ENCODE measurements at regions not wholly inside any gene's neighbourhood (a gene's known extent, or its start where the extent isn't known, plus 50 kb on each side); places are given as distances from the start of the nearest gene placed in this dataset.
A peak's percentile ranks its signal among the peaks of the same experiment; 100 is the strongest.
"Not testable (repeated sequence)": the region's sequence is repeated elsewhere in the genome, so short reads cannot be mapped to it uniquely, and the experiment has no call there.

DNA sequence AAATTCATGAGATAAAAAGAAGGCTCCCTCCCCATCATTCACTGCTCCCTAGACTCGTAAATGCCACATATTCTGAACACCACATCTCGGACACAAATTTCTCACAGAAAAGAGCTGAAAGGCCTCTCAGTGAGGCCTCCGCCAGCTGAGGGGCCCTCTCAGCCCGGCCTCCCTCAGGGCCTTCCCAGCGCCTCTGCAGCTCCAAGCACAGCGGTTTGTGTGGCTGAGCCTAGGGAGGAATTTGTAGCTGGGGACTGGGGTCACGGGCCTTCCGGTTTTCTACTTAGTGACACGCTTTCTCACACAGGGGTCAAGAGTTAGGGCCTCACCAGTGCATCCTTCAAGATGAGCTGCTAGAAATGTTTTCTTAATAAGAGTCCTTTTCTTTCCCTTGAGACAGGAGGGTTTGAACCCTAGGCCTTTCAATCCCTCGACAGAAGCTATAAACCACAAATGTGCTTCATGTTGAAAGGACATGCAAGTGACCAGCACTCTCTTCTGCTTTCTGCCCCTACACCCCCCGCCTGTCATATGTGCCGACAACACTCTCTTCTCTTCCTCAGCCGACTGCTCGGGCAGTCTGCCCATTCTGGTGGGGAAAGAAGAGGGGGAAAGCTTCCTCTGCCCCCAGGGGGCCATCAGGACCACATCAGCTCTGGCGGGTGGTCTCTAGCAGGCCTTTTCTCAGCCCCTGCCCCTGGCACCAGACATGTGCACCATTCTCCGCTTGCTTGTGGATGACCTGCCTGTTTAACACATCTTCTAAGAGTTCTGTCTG is 104.9 kb downstream of the CHIC2 start:
- no peak for DNase-seq

DNA sequence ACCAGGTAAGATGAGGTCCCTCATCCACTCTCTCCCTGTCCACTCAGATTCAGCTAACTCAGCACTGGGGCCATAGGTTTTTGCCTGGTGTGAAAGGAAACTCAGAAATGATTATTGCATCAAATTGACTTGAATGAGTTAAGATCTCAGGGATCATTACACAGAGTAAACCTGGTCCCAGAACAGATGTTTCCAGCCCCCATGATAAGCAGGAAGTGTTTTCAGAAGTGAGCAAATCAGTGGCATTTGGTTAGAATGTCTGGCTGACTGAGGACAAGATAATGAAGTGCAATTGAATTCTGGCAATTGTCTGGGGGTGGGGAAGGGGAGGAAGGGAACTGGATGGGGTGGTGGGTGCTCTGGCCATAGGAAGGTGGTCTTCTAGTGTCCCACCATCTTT is 108.0 kb downstream of the CHIC2 start:
- DNase-seq, result no peak

DNA sequence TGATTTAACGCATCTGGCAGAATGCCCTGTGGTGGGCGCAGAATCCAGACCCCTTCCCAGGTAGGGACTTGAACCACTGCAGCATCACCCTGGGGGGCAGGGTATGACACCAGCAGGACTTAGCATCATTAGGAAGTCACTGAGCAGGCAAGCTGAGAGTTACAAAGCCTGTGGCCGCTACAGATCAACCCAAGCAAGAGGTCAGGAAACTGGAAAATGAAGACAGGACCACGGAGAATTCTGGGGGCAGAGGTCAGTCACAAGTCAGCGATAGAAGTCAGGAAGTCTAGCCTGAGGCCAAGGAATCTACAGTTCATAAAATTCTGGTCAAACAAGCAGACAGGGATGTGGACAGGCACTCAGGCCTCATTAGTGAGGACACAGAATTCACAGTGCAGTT is 108.4 kb downstream of the CHIC2 start:
- DNase-seq, result no peak

DNA sequence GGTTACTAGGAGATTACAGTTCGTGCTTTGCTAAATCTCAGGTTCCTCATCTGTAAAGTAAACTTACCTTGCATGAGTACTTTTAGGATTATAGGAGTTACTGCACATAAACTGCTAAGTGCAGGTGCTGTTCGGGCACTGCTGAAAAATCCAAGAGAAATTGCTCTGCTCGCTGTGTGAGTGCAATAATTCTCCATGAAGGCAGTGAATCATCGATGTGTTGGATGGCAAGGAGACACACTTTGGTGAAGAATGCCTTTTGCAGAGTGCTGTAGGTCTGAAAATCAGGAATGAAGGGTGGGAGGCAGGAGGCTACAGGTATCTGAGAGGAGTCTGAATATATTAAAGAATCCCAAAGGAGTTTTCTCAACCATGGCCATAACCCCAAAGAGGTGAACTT is 113.0 kb downstream of the CHIC2 start:
- no peak for DNase-seq

DNA sequence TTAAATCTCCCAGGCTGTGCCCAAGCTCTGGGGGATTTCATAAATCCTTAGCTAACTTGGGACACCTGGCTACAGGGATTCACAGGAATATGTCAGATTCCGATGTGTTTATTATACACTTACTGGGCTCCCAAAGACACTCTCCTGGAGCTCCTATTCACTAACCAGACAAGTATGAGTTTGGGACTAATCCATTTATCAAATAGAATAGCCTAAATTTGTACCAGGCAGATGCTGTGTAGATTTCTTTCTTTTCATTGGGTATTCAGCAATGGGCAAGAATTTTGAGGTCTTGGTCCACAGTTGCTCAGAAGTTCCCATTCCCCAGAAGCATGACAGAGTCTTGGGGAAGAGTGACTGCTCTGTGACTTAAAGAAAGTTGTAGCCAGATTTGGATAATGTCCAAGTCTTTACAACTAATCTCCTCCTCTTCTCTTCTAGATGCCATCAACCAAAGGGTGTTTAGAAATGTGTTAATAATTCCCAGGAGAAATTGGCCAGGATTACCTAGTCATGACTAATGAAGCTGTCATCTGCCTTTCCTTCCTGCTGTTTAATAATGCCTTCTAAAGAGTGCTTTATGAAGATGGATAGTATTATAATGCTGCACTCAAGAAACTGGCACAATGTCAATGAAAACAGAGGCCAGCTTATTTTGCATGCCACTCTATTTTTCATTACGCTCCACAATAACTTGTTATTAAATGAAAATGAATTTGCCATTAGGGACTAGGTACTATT is 120.9 kb downstream of the CHIC2 start:
- no peak for DNase-seq

DNA sequence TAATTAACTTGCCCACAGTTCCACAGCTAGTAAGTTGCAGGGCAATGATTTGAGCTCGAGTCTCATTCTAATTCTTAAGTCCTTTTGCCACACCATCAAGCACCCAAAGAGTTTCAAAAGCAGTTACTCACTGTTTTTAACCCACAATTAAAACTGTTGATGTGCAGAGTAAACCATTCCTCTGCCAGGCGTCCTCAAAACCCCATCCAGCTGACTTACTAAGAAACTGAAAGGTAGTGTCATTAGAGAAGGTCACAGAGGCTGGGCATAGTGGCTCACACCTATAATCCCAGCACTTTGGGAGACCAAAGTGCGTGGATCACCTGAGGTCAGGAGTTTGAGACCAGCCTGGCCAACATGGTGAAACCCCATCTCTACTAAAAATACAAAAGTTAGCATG is 121.7 kb downstream of the CHIC2 start:
- DNase-seq, result no peak

DNA sequence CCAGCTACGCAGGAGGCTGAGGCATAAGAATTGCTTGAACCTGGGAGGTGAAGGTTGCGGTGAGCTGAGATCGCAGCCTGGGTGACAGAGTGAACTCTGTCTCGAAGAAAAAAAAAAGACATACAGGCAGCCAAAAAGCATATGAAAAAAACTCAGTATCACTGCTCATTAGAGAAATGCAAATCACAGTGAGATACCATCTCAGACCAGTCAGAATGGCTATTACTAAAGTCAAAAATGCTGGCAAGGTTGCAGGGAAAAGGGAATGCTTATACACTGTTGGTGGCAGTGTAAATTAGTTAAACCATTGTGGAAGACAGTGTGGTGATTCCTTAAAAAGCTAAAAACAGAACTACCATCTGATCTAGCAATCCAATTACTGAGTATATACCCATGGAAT is 123.1 kb downstream of the CHIC2 start:
- DNase-seq, result no peak

DNA sequence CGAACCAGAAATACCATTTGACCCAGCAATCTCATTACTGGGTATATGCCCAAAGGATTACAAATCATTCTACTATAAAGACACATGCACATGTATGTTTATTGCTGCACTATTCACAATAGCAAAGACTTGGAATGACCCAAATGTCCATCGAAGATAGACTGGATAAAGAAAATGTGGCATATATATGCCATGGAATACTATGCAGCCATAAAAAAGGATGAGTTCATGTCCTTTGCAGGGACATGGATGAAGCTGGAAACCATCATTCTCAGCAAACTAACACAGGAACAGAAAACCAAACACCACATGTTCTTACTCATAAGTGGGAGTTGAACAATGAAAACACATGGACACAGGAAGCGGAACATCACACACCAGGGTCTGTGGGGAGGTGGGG is 124.5 kb downstream of the CHIC2 start:
- not testable (repeated sequence) for DNase-seq

DNA sequence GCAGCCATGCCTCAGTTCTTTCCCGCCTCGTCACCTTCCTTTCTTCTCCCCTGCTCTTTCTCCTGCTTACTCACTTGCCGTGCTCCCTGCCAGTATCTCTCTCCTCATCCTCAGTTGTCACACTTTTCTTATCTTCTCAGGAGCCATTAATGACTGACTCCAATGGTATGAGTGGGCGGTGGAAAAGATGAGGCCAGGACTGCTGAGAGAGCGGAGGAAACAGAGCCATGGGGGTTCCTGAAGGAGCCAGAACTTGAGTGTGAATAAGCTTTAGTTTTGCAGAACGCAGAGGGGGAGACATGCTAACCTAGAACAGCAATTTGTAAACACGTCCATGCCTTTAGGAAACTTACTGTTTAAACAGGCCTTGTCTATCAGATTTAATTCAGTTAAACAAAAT is 126.5 kb downstream of the CHIC2 start:
- no peak for DNase-seq

DNA sequence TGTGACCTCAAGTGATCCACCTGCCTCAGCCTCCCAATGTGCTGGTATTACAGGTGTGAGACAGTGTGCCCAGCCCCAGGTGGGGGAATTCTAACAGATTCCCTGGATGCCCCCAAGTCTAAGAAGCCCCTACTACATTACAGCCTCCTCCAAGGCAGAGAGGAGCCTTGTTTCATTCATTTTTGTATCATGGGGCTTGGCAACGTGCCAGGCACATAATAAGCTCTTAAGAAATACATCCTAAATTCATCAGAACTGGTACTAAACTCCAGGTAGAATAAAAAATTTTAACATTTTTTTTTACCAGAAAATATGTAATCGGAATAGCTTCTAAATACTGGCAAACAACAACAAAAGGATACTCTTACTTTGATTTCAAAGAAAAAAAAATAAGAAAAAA is 127.1 kb downstream of the CHIC2 start:
- DNase-seq, result no peak

DNA sequence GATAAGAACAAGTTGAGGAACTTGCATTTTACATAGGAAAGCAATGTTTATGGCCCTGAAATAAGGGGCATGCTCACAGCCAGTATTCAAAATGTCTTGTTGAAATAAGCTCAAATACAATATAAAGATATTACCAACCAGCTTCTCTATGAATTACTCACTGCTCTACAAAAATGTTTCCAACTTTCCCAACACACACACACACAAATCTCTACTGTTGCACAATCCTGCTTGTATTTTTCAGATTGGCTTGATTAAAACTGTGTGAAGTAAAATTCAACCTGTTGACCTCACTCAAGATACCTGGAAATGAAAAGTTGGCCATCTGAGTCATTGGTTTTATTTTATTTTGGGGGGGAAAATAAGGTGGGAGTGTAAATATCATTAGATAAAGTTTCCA is 128.6 kb downstream of the CHIC2 start:
- DNase-seq, result no peak

DNA sequence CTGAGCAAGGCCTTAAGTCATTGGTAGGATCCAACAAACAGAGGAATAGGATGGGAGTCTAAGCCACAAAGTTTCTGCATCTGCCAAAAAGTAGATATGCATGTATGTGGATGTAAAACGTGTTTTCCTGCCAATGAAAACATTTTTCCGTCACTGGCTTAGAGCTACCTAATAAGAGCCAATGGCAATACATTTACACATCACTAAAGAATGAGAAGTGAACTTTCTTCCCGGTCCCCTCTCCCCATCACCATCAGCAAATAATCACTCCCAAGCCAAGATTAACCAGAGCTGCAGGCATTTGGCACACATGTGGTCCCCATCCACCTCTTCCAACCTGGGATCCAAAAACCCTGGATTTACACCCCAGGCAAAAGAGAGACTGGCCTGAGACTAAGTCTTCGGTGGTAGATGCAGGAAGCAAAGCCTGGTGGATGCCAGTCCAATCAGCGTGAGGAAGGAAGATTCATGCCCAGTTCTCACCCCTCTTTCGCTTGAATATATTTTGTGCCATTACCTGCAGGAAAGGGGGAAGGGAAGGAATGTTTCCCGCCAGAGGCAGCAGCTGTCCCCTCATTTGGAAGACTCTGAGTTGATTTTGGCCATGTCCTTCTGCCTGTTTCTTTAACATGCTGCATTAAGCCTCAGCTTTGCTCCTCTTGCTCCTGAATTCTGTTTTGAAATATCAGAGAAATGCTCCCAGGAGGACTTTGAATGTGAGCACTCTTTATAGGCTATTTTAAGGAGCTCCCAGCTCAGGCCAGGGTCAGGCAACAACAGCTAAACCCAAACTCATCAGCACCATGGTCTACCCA is 131.4 kb downstream of the CHIC2 start:
- no peak for DNase-seq

DNA sequence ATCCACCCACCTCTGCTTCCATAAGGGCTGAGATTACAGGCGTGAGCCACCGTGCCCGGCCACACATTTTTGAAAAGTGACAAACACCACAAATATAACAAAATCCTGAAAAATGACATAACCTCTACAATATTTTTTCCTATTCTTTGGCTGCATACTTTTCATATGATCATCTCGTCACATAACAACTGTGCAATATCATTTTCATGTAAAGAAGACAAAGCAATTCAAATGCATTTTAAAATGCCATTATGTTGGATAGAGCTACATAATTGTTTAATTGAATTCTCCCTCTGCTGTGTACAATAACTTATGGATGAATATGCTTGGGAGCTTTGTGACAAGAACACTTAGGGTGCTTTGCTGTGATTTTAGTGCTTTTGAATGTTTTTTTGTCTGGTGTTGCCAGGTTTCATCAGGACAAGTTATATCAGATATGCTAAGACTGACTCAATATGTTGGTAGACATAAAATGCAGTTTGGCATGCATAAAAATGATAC is 132.9 kb downstream of the CHIC2 start:
- DNase-seq, result no peak

DNA sequence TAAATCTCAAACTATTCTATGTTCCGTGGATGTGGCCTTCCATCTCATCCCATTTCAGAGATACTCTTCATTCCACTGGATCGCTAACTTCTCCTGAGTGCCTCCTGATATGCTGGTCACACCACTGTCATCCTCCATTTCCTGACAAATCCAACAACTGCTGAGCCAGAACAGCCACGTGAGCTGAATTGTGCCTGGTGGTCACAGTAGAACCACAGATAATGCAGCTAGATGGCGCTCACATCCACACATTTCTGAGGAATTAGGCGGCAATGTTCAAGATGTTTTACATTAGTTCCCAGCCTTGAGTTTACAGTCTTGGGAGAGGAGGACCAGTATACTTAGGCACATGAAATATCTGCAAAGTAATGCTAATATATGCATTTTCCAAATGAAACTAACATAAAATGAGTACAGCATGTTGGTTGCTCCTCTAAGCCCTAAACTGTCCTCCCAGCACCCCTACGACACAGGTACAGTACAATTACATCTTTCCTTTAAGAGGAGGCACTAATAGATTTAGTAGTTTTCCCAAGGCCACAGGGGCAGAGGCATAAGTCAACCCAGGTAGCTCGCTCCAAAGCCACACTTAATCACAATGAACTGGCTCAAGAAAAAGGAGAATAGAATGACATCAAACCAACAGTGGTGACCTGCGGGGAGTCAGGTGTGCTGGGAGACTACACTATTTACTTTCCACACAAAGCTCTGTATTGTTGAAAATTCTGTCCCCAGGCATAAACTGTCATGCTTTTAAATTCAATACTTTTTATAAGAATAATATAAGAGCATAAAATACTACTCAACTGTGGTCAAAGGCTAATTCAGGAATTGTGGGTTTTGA is 134.2 kb downstream of the CHIC2 start:
- DNase-seq, result peak; percentile 65

DNA sequence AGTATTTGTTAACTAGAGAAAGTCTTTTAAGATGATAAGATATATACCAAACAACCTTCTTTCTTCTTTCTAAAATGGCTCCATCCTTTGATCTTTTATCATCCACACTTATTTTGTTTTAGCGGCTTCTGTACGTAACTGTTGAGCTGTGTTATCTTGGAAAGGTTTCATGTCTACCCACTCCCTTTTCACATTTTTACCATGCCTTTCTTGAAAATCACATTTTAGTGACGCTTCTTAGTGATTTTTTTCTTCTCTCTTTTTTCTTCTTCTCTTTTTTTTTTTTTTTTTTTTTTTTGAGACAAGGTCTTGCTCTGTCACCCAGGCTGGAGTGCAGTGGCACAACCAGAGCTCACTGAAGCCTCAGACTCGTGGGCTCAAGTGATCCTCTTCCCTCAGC is 135.1 kb downstream of the CHIC2 start:
- no peak for DNase-seq

DNA sequence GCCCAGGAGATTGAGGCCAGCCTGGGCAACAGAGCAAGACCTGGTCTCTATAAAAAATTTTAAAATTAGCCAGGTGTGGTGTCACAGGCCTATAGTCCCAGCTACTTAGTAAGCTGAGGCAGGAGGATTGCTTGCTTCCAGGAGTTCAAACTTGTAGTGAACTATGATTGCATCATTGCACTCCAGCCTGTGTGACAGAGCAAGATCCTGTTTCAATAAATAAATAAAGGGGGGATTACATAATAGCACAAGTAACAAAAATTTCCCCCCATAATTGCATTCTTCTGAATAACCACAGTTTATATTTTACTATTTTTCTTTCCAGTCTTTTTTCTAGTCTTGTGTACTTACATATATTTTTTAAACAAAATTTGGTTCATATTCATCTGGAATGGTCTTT is 135.6 kb downstream of the CHIC2 start:
- DNase-seq, result no peak

DNA sequence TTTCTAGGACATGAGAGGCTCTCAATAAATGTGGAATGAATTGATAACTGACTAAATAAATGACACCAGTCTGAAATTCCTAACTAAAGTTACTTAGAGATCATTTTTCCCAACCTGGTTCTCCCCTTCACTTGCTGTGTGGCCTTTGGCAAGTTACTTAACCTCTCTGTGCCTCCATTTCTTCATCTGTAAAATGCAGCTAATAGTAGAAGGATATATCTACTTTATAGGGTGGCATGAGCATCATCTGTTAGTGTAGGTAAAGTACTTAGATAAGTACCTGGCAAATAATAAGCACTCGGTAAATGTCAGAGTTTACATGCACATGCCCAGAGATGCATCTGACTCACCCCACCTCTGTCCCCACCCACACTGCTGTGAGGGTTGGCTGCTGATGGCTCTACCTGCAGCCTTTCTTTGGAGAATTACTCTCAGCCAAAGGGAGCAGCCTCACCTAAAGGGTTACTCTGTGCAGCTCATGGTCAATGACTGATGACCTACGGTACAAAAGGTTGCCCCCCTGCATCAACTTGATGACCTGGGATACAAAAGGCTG is 139.3 kb downstream of the CHIC2 start:
- no peak for DNase-seq

DNA sequence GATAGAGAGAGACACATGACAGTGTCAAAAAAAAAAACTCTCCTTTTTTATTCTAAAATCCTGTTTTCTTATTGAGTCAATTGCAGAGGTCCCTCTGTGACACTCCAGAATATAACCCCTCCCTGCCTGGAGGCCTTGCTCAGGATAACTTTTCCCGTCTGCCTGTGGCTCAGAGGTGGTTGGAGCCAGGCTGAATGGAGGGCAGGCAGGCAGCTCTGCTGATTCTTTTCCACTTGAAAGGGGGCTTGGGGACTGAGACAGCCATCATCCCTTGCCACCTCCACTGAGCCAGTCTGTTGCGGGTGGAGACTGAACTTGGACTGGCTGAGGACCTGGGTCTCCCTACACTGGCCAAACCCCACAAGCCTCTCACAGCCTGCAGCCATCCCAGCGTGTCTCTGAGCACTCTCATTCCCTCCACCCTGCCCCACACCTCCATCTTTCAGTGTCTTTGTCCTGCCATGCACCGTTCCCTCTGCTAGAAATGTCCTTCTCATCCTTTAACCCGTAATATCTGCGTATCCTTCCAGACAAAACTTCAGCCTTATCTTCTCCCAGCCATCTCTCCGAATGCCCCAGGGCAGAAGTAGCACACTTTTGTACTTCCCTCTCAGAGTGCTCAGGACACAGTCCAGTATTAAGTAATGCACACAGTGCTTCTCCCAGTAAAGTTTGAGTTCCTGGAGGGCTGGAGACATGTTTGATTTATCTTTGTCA is 139.9 kb downstream of the CHIC2 start:
- no peak for DNase-seq

DNA sequence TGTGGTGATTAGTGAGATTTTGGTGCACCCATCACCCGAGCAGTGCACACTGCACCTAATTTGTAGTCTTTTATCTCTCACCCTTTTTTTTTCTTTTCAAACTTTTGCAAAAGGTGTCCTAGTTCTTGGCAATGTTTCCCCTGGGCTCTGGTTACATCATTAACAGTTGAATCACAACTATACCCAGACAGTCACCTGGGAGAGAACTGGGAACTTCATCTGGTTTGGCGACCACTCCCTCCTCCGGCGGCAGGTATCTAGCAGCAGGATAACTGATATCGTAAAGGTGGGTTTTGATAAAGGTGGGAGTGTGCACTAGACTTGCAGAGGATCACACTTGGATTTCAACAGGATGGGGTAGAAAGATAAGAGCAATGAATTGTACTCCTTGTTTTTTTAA is 140.5 kb downstream of the CHIC2 start:
- no peak for DNase-seq

DNA sequence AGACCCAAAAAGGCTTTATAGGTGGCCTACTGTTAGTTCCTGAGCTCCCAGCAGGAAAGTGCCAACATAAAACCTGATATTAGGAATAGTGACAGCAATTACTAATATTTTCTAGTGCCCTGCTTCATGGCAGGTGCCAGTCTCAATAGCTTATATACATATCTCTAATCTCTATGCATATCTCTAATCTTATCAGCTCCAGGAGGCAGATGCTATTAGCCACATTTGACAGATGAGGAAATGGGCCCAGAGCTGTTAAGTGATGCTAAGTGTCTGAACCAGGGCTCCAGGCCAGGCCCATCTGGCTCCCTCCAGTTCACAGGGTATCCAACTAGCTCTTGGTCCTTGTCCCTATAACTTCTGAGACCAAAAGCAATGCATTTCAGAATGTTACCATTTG is 142.5 kb downstream of the CHIC2 start:
- no peak for DNase-seq

DNA sequence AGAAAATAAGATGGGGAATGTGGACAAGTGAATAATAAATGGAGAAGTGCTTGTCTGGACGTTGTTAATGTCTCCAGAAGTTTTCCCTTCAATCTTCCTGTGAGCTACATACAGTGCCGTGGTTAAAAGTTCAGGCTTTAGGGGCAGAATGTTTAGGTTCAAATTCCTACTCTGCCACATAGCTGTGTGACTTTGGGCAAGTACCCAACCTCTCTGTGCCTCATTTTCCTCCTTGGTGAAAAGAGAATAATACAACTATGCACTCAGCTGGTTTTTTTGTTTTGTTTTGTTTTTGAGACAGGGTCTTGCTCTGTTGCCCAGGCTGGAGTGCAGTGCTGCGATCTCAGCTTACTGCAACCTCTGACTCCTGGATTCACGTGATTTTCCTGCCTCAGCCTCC is 143.5 kb downstream of the CHIC2 start:
- DNase-seq, result no peak

DNA sequence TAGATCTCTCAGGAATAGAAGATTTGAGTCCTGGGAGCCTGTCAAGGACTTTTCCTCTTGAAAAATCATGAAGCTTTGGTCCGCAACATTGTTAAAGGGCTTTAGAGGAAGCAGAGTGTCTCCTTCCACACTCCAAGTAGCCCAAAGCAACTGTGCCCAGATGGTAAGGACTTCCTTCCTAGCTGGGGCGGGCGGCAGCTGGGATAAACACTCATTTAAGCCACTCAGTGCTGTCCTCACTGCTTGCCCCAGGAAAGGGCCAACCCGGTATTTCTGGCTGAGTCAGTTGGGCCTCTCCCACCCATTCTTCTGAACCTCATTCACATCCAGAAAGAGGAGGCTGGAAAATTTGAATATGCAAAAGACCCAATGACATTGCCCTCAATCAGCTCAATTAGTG is 144.3 kb downstream of the CHIC2 start:
- no peak for DNase-seq

Data from NCI-H2227 treated with DMSO at 0.1 percent for 48 hours (cell line).